ENCODE measurements at regions not wholly inside any gene's neighbourhood (a gene's known extent, or its start where the extent isn't known, plus 50 kb on each side); places are given as distances from the start of the nearest gene placed in this dataset.

DNA sequence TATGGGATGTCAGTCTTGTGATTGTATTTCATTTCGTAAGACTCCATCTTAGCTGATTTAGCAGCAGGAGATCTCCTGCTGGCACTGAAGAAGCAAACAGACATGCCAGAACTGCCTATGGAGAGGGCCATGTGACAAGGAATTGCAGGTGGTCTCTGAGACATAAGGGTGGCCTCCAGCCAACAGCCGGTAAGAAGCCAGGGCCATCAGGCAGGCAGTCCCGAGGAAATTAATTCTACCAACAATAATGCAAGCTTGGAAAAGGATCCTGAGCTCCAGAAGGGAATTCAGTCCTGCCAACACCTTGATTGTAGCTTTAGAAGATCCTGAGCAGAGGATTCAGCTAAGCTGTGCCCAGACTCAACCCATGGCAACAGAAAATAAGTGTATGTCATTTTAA is 87.1 kb upstream of the DNAJC10 start:
- no peak for TF ChIP-seq TEAD4 (IDR thresholded peaks at IDR 0.05)
- TF ChIP-seq, protein P1, sequence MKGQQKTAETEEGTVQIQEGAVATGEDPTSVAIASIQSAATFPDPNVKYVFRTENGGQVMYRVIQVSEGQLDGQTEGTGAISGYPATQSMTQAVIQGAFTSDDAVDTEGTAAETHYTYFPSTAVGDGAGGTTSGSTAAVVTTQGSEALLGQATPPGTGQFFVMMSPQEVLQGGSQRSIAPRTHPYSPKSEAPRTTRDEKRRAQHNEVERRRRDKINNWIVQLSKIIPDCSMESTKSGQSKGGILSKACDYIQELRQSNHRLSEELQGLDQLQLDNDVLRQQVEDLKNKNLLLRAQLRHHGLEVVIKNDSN (IDR thresholded peaks at IDR 0.05): peak; percentile 34; the same call in 1 of the 2 replicates

DNA sequence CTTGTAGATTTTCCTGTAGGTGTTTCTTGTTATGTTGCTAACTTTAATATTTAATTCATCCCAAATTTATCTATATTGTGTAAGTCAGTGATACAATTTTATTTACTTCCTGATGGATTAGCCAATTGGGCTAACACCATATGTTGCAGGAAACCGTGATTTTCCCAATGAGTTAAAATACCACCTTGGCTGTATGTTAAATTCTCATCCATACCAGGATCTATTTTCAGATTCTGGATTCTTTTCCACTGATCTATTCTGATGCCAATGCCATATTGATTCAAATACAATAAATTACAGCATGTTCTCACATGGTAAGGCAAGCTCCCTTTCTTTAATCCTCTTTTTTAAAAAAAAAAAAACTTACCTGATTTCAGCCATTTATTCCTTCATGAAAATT is 85.8 kb upstream of the DNAJC10 start:
- TF ChIP-seq NFIC (IDR thresholded peaks at IDR 0.05) (no peak), EGR1 (IDR thresholded peaks at IDR 0.05) (no peak), YY1 (IDR thresholded peaks at IDR 0.05; ENCODE audit: low read depth) (no peak), ZBTB7A (IDR thresholded peaks at IDR 0.05; ENCODE audit: low read depth) (no peak), TEAD4 (IDR thresholded peaks at IDR 0.05) (no peak), TAF1 (IDR thresholded peaks at IDR 0.05; ENCODE audit: low read depth) (no peak), FOXM1 (IDR thresholded peaks at IDR 0.05; ENCODE audit: borderline replicate concordance, low read depth) (no peak), CEBPB (IDR thresholded peaks at IDR 0.05) (no peak), EP300 (IDR thresholded peaks at IDR 0.05; ENCODE audit: borderline replicate concordance) (no peak), CREB1 (IDR thresholded peaks at IDR 0.05; ENCODE audit: low read depth) (no peak), RAD21 (IDR thresholded peaks at IDR 0.05; ENCODE audit: low read depth) (no peak), TCF12 (IDR thresholded peaks at IDR 0.05; ENCODE audit: low read depth) (no peak)
- TF ChIP-seq, protein P2, sequence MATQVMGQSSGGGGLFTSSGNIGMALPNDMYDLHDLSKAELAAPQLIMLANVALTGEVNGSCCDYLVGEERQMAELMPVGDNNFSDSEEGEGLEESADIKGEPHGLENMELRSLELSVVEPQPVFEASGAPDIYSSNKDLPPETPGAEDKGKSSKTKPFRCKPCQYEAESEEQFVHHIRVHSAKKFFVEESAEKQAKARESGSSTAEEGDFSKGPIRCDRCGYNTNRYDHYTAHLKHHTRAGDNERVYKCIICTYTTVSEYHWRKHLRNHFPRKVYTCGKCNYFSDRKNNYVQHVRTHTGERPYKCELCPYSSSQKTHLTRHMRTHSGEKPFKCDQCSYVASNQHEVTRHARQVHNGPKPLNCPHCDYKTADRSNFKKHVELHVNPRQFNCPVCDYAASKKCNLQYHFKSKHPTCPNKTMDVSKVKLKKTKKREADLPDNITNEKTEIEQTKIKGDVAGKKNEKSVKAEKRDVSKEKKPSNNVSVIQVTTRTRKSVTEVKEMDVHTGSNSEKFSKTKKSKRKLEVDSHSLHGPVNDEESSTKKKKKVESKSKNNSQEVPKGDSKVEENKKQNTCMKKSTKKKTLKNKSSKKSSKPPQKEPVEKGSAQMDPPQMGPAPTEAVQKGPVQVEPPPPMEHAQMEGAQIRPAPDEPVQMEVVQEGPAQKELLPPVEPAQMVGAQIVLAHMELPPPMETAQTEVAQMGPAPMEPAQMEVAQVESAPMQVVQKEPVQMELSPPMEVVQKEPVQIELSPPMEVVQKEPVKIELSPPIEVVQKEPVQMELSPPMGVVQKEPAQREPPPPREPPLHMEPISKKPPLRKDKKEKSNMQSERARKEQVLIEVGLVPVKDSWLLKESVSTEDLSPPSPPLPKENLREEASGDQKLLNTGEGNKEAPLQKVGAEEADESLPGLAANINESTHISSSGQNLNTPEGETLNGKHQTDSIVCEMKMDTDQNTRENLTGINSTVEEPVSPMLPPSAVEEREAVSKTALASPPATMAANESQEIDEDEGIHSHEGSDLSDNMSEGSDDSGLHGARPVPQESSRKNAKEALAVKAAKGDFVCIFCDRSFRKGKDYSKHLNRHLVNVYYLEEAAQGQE (IDR thresholded peaks at IDR 0.05; ENCODE audit: low read depth): no peak
- TF ChIP-seq, protein P1 (IDR thresholded peaks at IDR 0.05): no peak
- TF ChIP-seq, protein P3, sequence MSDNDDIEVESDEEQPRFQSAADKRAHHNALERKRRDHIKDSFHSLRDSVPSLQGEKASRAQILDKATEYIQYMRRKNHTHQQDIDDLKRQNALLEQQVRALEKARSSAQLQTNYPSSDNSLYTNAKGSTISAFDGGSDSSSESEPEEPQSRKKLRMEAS (IDR thresholded peaks at IDR 0.05): no peak

DNA sequence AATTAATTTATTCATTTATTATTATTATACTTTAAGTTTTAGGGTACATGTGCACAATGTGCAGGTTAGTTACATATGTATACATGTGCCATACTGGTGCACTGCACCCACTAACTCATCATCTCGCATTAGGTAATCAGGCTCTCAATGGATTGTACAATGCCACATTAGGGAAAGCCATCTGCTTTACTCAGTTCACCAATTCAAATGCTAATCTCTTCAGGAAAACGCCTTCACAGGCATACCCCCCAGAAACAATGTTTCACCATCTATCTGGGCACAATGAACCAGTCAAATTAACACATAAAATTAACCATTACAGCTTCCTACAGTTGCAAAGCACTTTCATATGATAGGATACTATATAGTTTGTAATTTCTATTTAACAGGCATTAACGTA is 84.8 kb upstream of the DNAJC10 start:
- TF ChIP-seq CEBPB (IDR thresholded peaks at IDR 0.05): no peak
- TF ChIP-seq EGR1 (IDR thresholded peaks at IDR 0.05): no peak
- TF ChIP-seq ZBTB7A (IDR thresholded peaks at IDR 0.05; ENCODE audit: low read depth): no peak
- no peak for TF ChIP-seq NFIC (IDR thresholded peaks at IDR 0.05)
- TF ChIP-seq TAF1 (IDR thresholded peaks at IDR 0.05; ENCODE audit: low read depth): no peak
- no peak for TF ChIP-seq TEAD4 (IDR thresholded peaks at IDR 0.05)
- TF ChIP-seq, protein P2 (IDR thresholded peaks at IDR 0.05; ENCODE audit: low read depth): no peak
- TF ChIP-seq, protein P3 (IDR thresholded peaks at IDR 0.05): no peak
- no peak for TF ChIP-seq EP300 (IDR thresholded peaks at IDR 0.05; ENCODE audit: borderline replicate concordance)
- no peak for TF ChIP-seq FOXM1 (IDR thresholded peaks at IDR 0.05; ENCODE audit: borderline replicate concordance, low read depth)

DNA sequence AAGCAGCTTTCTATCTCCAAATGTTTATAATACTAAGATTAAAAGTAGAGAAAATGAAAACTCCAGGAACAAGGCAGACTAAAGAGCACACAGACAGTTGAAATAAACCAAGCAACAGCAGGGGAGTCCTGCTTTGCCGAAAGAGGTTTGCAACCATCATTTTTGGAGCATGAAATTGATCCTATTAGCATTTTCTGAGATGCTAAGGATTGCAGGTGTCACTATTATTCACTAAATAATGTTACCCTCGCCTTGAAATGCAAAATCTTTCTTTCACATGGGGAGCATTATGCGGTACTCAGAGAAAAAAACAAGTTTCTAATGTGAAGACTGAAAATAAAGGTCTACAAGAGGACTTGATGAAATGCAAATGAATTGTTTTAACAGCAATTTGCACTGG is 81.7 kb upstream of the DNAJC10 start:
- TF ChIP-seq, protein P2 (IDR thresholded peaks at IDR 0.05; ENCODE audit: low read depth): no peak
- TF ChIP-seq CEBPB (IDR thresholded peaks at IDR 0.05): no peak
- TF ChIP-seq EGR1 (IDR thresholded peaks at IDR 0.05): no peak
- TF ChIP-seq, protein P1 (IDR thresholded peaks at IDR 0.05): no peak
- no peak for TF ChIP-seq EP300 (IDR thresholded peaks at IDR 0.05; ENCODE audit: borderline replicate concordance)
- TF ChIP-seq FOXM1 (IDR thresholded peaks at IDR 0.05; ENCODE audit: borderline replicate concordance, low read depth): no peak
- TF ChIP-seq TEAD4 (IDR thresholded peaks at IDR 0.05): no peak
- TF ChIP-seq RAD21 (IDR thresholded peaks at IDR 0.05; ENCODE audit: low read depth): no peak
- TF ChIP-seq YY1 (IDR thresholded peaks at IDR 0.05; ENCODE audit: low read depth): no peak
- no peak for TF ChIP-seq ZBTB7A (IDR thresholded peaks at IDR 0.05; ENCODE audit: low read depth)
- TF ChIP-seq NFIC (IDR thresholded peaks at IDR 0.05): no peak
- TF ChIP-seq, protein P3 (IDR thresholded peaks at IDR 0.05): no peak
- TF ChIP-seq TAF1 (IDR thresholded peaks at IDR 0.05; ENCODE audit: low read depth): no peak
- TF ChIP-seq CREB1 (IDR thresholded peaks at IDR 0.05; ENCODE audit: low read depth): no peak
- no peak for TF ChIP-seq TCF12 (IDR thresholded peaks at IDR 0.05; ENCODE audit: low read depth)

All from Ishikawa (cell line).